Colonic mucosa (tissue), 4 donors: ENCODE measurements at regions not wholly inside any gene's neighbourhood (a gene's known extent, or its start where the extent isn't known, plus 50 kb on each side); places are given as distances from the start of the nearest gene placed in this dataset.
"Not testable (repeated sequence)": the region's sequence is repeated elsewhere in the genome, so short reads cannot be mapped to it uniquely, and the experiment has no call there.

Experiments
- DNase-seq: peaks from one replicate; pipeline ENCODE4 v3.0.0-alpha.2; 2020
- H3K27ac ChIP-seq: fragments of 200-600 bp; one replicate; pipeline ENCODE4 v1.8.0; 2021
- H3K27me3 ChIP-seq: fragments of 200-600 bp; one replicate; pipeline ENCODE4 v1.8.0; 2021
- H3K36me3 ChIP-seq: fragments of 200-600 bp; one replicate; pipeline ENCODE4 v1.8.0; 2021
- H3K4me1 ChIP-seq: fragments of 200-600 bp; one replicate; pipeline ENCODE4 v1.8.0; 2021; ENCODE audit warnings: mild to moderate bottlenecking
- H3K4me3 ChIP-seq: fragments of 200-600 bp; one replicate; pipeline ENCODE4 v1.8.0; 2021
- H3K9ac ChIP-seq, 2 donors: one replicate each; pipeline ENCODE4 v1.7.0; 2013; ENCODE audit warnings: control low read depth in 2 of 2, low read depth in 2 of 2, low read length in 2 of 2
- H3K9me3 ChIP-seq: fragments of 200-600 bp; one replicate; pipeline ENCODE4 v1.8.0; 2021
- CTCF ChIP-seq: fragments of 200-600 bp; IDR thresholded peaks from one replicate; pipeline ENCODE4 v1.8.0; 2022; ENCODE audit warnings: antibody characterized with exemption, mild to moderate bottlenecking
- intact Hi-C: fragments of 100-400 bp; cut with DNase I; formaldehyde crosslinking; loops from one replicate; pipeline ENCODE4 v1.14.1; 2022
- donor health status: healthy.
- donor health status: DM: no; HTN: no; CAD: no.
- donor health status: DM: no; HTN: no; CAD: no.

GRCh38 chr3:90136456-90137191, 1029.2 kb downstream of the EPHA3 start:
- no peaks in the 10 kb centered on the region for H3K4me1 ChIP-seq
- H3K4me3 ChIP-seq, result no peak overlapping the region
- no peaks in the 10 kb centered on the region for H3K36me3 ChIP-seq
- peak overlapping the region; percentile 46 for H3K27ac ChIP-seq
- H3K27me3 ChIP-seq, result no peaks in the 10 kb centered on the region
- no peaks in the 10 kb centered on the region for H3K9me3 ChIP-seq
- DNase-seq, result peak; percentile 59
- no peak overlapping the region for H3K9ac ChIP-seq
- TF ChIP-seq CTCF, result no peak
- intact Hi-C loops, result no loop called here

DNA sequence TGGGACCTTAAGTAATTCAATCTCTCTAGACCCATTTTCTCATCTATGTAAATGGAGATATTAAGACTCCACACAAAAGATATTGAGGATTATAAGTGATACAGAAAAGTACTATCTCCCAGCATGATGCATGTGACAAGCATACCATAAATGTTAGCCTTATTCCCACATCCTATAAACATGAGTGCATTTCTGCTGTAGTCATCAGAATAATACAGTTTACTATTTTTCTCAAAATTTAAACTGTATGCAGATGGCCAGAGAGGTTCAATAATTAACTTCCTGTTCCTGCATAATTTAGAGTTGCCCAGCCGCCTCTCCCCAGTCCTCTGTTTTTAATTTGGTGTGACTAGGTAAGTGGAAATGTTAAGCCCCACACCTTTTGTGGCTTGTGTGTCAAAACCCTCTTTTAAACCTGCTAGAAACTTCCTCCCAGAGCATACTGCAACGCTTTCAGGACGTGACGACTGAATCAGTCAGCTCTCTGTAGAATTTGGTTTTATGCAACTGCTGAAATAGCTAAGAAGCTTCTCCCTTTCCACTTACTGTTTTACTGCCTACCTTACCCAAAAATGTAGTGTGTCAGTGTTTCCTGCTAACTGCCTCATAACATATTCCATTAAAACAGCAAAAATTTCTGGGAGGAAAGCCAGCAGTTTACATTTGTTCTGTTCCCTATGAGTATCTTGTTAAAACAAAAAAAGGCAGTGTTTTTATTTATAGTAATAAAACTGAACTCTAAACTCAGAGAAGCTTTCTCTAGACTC, 1037.9 kb downstream of the EPHA3 start:
- Histone ChIP-seq H3K36me3 (no peaks in the 10 kb centered on the region), H3K4me3 (no peak overlapping the region), H3K9ac (no peak overlapping the region), H3K4me1 (no peaks in the 10 kb centered on the region), H3K27ac (no peak overlapping the region), H3K9me3 (no peaks in the 10 kb centered on the region), H3K27me3 (no peaks in the 10 kb centered on the region)
- TF ChIP-seq CTCF, result no peak
- intact Hi-C loops, result no loop called here
- DNase-seq, result no peak

GRCh38 chr3:90180096-90180495, 1072.7 kb downstream of the EPHA3 start:
- H3K27ac ChIP-seq, result no peak overlapping the region
- no peaks in the 10 kb centered on the region for H3K4me1 ChIP-seq
- no peak overlapping the region for H3K9ac ChIP-seq
- H3K36me3 ChIP-seq, result no peaks in the 10 kb centered on the region
- DNase-seq, result no peak
- no peaks in the 10 kb centered on the region for H3K9me3 ChIP-seq
- H3K4me3 ChIP-seq, result no peak overlapping the region
- TF ChIP-seq CTCF, result no peak
- intact Hi-C loops, result loop anchor here (10.0 kb wide), 1 partner anchor 85 kb away; no protein-coding TSS in a partner anchor
- no peaks in the 10 kb centered on the region for H3K27me3 ChIP-seq

DNA sequence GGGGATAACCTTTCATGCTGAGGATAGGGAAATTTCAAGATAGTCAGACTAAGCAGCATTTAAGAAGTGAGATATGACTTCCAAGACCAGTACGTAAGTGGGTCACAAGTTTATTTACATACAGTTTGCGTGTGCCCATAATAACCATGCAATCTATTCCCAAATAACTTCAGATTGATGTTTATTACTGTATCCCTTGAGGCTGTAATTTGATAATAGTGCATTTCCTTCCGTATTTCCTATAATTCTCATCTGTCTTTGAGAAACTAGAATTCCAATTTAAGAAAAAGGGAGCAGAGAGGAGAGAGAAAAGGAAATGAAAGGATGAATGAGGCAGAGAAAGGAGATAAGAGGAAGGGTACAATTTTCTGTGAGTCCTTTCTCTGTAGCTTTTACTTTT, 1073.1 kb downstream of the EPHA3 start:
- intact Hi-C loops, result loop anchor here (10.0 kb wide), 1 partner anchor 86 kb away; no protein-coding TSS in a partner anchor
- Histone ChIP-seq H3K9me3 (no peaks in the 10 kb centered on the region), H3K4me3 (no peak overlapping the region), H3K4me1 (no peaks in the 10 kb centered on the region), H3K36me3 (no peaks in the 10 kb centered on the region), H3K27me3 (no peaks in the 10 kb centered on the region), H3K9ac (no peak overlapping the region), H3K27ac (no peak overlapping the region)
- no peak for TF ChIP-seq CTCF
- no peak for DNase-seq

DNA sequence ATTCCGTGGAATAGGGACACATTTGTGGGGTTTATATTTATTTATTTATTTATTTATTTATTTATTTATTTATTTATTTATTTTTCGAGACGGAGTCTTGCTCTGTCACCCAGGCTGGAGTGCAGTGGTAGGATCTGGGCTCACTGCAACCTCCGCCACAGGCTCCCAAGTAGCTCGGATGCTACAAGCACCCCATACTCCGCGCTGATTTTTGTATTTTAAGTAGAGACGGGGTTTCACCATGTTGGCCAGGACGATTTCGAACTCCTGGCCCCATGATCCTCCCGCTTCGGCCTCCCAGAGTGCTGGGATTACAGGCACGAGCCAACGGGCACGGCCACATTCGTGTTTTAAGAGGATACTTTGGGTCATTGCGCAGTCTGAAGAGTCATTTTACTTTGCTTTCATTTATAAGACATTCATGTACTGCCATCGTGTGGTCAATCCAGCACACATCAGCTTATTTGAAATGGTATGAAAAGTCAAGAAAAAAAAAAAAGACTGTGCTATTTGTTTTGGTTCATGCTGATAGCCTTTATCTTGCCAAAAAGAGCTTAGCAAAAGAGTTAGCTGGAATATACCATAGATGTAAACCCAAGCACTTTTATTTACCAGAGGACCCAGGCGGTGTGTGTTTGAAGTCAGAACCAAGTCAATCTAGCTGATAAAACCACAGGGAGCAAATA, 1075.0 kb downstream of the EPHA3 start:
- intact Hi-C loops, result loop anchor here (10.0 kb wide), 1 partner anchor 88 kb away; no protein-coding TSS in a partner anchor
- H3K9ac ChIP-seq, result not testable (repeated sequence)

More for the DNA sequence above, 1075.0 kb downstream of the EPHA3 start:
- not testable (repeated sequence) for H3K9me3 ChIP-seq, H3K4me1 ChIP-seq, H3K27me3 ChIP-seq, H3K4me3 ChIP-seq, H3K36me3 ChIP-seq, H3K27ac ChIP-seq
- peak; percentile 19 for DNase-seq
- TF ChIP-seq CTCF, result peak; percentile 34
